Caco-2 (cell line): ENCODE measurements at regions not wholly inside any gene's neighbourhood (a gene's known extent, or its start where the extent isn't known, plus 50 kb on each side); places are given as distances from the start of the nearest gene placed in this dataset.
"Not testable (repeated sequence)": the region's sequence is repeated elsewhere in the genome, so short reads cannot be mapped to it uniquely, and the experiment has no call there.

Source experiments
- BruUV-seq: library from RNA; stranded (reverse); fragments of 400-500 nt; replicated peaks from 2 replicates; lab custom pipeline; 2021; lab: Mats Ljungman, UMichigan
- CTCF ChIA-PET: fragments of 300-600 bp; sonication (Branson Sonifier 250); formaldehyde crosslinking; loops from one replicate; lab custom pipeline; 2022; ENCODE audit warnings: antibody characterized with exemption; lab: Charles Lee
- POLR2A ChIA-PET: fragments of 300-600 bp; sonication (Branson Sonifier 250); formaldehyde crosslinking; loops from one replicate; lab custom pipeline; 2022; ENCODE audit warnings: antibody characterized with exemption; lab: Charles Lee
- DNase-seq, 2 experiments: peaks; one replicate each; pipeline versions ENCODE4 v3.0.0 to v3.0.0-alpha.2; 2020 to 2022
- H3K27me3 ChIP-seq: replicated peaks from 2 replicates; pipeline ENCODE4 v1.6.0; 2011; ENCODE audit warnings: low read length; ENCODE audit not compliant: control insufficient read depth, insufficient read depth
- H3K36me3 ChIP-seq: 2 replicates; pipeline ENCODE4 v1.5.1; 2011; ENCODE audit warnings: low read length; ENCODE audit not compliant: control insufficient read depth, insufficient read depth
- H3K4me1 ChIP-seq: fragments of 250-450 bp; sonication (Bioruptor Pico); 2 replicates; pipeline ENCODE4 v1.5.1; 2020; ENCODE audit warnings: mild to moderate bottlenecking
- H3K4me3 ChIP-seq: 2 replicates; pipeline ENCODE4 v1.5.1; 2011; ENCODE audit warnings: low read depth, mild to moderate bottlenecking, control low read depth, low read length
- H3K9me3 ChIP-seq: fragments of 250-450 bp; sonication (Bioruptor Pico); 2 replicates; pipeline ENCODE4 v1.5.1; 2020; ENCODE audit warnings: mild to moderate bottlenecking, moderate library complexity
- H3K27ac Mint-ChIP-seq: one replicate; pipeline ENCODE4 v1.8.0; 2022; ENCODE audit warnings: mixed read lengths; ENCODE audit not compliant: unreplicated experiment
- H3K27me3 Mint-ChIP-seq: one replicate; pipeline ENCODE4 v1.8.0; 2022; ENCODE audit warnings: mixed read lengths; ENCODE audit not compliant: insufficient read depth, unreplicated experiment
- H3K36me3 Mint-ChIP-seq: one replicate; pipeline ENCODE4 v1.8.0; 2022; ENCODE audit warnings: mild to moderate bottlenecking, mixed read lengths; ENCODE audit not compliant: insufficient read depth, unreplicated experiment
- H3K4me1 Mint-ChIP-seq: one replicate; pipeline ENCODE4 v1.8.0; 2022; ENCODE audit warnings: low read depth, mixed read lengths; ENCODE audit not compliant: unreplicated experiment
- H3K4me3 Mint-ChIP-seq: one replicate; pipeline ENCODE4 v1.8.0; 2022; ENCODE audit warnings: mild to moderate bottlenecking, moderate library complexity, mixed read lengths; ENCODE audit not compliant: unreplicated experiment
- H3K9me3 Mint-ChIP-seq: one replicate; pipeline ENCODE4 v1.8.0; 2022; ENCODE audit warnings: mixed read lengths; ENCODE audit not compliant: unreplicated experiment
- intact Hi-C: fragments of 100-400 bp; cut with micrococcal nuclease; formaldehyde crosslinking; loops from one replicate; pipeline ENCODE4 v1.10.0; 2022; ENCODE audit not compliant: unreplicated experiment
- TF ChIP-seq, protein P1 (sequence below), 2 experiments: fragments of 200-600 bp in 1 of 2; IDR thresholded peaks; 1 replicate in 1 of 2; 2 replicates in 1 of 2; pipeline versions ENCODE4 v1.5.1 to v1.8.0; 2011 to 2022; ENCODE audit warnings: antibody characterized with exemption in 1 of 2, control low read depth in 1 of 2, inconsistent platforms in 1 of 2, low read depth in 1 of 2, low read length in 1 of 2, mild to moderate bottlenecking in 1 of 2, moderate library complexity in 1 of 2; ENCODE audit not compliant: insufficient read depth in 1 of 2, severe bottlenecking in 1 of 2, unreplicated experiment in 1 of 2

- Histone ChIP-seq H3K27me3 (no peaks in the 10 kb centered on the region), H3K9me3 (no peaks in the 10 kb centered on the region), H3K4me3 (no peak overlapping the region), H3K4me1 (no peaks in the 10 kb centered on the region; the same call in 1 of the 2 replicates), H3K36me3 (no peaks in the 10 kb centered on the region)
- Mint-ChIP-seq H3K27me3 (no peaks in the 10 kb centered on the region), H3K9me3 (no peaks in the 10 kb centered on the region), H3K4me1 (no peaks in the 10 kb centered on the region), H3K4me3 (no peak overlapping the region), H3K36me3 (no peaks in the 10 kb centered on the region), H3K27ac (no peak overlapping the region)
- DNase-seq, result no peak
- intact Hi-C loops, result no loop called here
- no TSS peak for BruUV-seq
- TF ChIP-seq, protein P1, sequence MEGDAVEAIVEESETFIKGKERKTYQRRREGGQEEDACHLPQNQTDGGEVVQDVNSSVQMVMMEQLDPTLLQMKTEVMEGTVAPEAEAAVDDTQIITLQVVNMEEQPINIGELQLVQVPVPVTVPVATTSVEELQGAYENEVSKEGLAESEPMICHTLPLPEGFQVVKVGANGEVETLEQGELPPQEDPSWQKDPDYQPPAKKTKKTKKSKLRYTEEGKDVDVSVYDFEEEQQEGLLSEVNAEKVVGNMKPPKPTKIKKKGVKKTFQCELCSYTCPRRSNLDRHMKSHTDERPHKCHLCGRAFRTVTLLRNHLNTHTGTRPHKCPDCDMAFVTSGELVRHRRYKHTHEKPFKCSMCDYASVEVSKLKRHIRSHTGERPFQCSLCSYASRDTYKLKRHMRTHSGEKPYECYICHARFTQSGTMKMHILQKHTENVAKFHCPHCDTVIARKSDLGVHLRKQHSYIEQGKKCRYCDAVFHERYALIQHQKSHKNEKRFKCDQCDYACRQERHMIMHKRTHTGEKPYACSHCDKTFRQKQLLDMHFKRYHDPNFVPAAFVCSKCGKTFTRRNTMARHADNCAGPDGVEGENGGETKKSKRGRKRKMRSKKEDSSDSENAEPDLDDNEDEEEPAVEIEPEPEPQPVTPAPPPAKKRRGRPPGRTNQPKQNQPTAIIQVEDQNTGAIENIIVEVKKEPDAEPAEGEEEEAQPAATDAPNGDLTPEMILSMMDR (IDR thresholded peaks at IDR 0.05; ENCODE audit: insufficient read depth in 1 of 2, low read depth in 1 of 2, low read length in 1 of 2, severe bottlenecking in 1 of 2, unreplicated experiment in 1 of 2), result no peak
- ChIA-PET CTCF (no interaction called here), POLR2A (no interaction called here)
Observed at GRCh38 chr2:9722451-9722850, 91.7 kb upstream of the YWHAQ start.

DNA sequence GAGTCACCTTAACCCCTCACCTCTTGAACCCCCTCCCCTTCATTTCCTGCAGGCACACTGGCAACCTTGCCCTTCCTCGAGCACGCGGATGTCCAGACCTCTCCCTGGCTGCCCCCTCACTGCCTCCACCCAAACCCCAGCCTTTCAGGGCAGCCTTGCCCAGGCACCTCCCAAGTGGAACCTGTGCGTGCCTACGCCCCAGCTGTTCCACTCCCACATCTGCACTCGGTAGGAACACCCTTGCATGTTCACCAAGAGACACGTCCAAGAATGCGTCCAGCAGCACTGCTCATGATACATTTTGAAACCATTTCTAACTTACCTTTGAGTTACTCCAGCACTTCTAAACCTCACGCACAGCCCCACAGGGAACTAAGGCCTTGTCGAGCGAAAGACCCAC is 93.8 kb upstream of the YWHAQ start:
- no peak overlapping the region for H3K4me3 ChIP-seq
- no TSS peak for BruUV-seq
- no peaks in the 10 kb centered on the region for H3K9me3 ChIP-seq
- Mint-ChIP-seq H3K4me1 (no peaks in the 10 kb centered on the region), H3K27me3 (no peaks in the 10 kb centered on the region), H3K4me3 (no peak overlapping the region), H3K36me3 (no peaks in the 10 kb centered on the region), H3K27ac (no peak overlapping the region), H3K9me3 (no peaks in the 10 kb centered on the region)
- no peak for DNase-seq
- ChIA-PET POLR2A (no interaction called here), CTCF (no interaction called here)
- no peaks in the 10 kb centered on the region for H3K36me3 ChIP-seq
- H3K4me1 ChIP-seq, result no peaks in the 10 kb centered on the region
- H3K27me3 ChIP-seq, result no peaks in the 10 kb centered on the region
- intact Hi-C loops, result no loop called here
- TF ChIP-seq, protein P1 (IDR thresholded peaks at IDR 0.05; ENCODE audit: insufficient read depth in 1 of 2, low read depth in 1 of 2, low read length in 1 of 2, severe bottlenecking in 1 of 2, unreplicated experiment in 1 of 2), result no peak

GRCh38 chr2:9725106-9725505 is 94.3 kb upstream of the YWHAQ start:
- no peaks in the 10 kb centered on the region for H3K27me3 ChIP-seq
- H3K4me3 ChIP-seq, result no peak overlapping the region
- Mint-ChIP-seq H3K36me3 (no peaks in the 10 kb centered on the region), H3K27me3 (no peaks in the 10 kb centered on the region), H3K9me3 (no peaks in the 10 kb centered on the region), H3K27ac (no peak overlapping the region), H3K4me3 (no peak overlapping the region), H3K4me1 (no peaks in the 10 kb centered on the region)
- intact Hi-C loops, result no loop called here
- TF ChIP-seq, protein P1 (IDR thresholded peaks at IDR 0.05; ENCODE audit: insufficient read depth in 1 of 2, low read depth in 1 of 2, low read length in 1 of 2, severe bottlenecking in 1 of 2, unreplicated experiment in 1 of 2), result no peak
- DNase-seq, result no peak
- H3K4me1 ChIP-seq, result no peaks in the 10 kb centered on the region
- no TSS peak for BruUV-seq
- CTCF ChIA-PET, result no interaction called here
- H3K36me3 ChIP-seq, result no peaks in the 10 kb centered on the region
- POLR2A ChIA-PET, result no interaction called here
- no peaks in the 10 kb centered on the region for H3K9me3 ChIP-seq

DNA sequence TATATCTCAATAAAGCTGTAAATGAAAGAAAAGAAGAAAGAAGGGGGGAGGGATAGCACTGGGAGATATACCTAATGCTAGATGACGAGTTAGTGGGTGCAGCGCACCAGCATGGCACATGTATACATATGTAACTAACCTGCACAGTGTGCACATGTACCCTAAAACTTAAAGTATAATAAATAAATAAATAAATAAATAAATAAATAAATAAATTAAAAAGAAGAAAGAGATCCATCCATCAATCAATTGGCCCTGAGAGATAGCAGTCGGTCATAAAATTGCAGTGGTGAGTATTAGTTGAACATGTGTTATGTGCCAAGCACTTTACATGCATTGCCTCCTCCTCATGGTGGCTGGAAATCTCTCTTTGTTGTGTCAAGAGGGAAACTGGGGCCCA is 95.2 kb upstream of the YWHAQ start:
- intact Hi-C loops, H3K27ac Mint-ChIP-seq, POLR2A ChIA-PET: not testable (repeated sequence)

GRCh38 chr2:9730523-9730922 is 99.7 kb upstream of the YWHAQ start:
- CTCF ChIA-PET, BruUV-seq, H3K36me3 ChIP-seq, POLR2A ChIA-PET, H3K27me3 ChIP-seq, DNase-seq, H3K4me1 Mint-ChIP-seq, H3K27ac Mint-ChIP-seq, intact Hi-C loops, H3K4me1 ChIP-seq, H3K9me3 ChIP-seq, H3K36me3 Mint-ChIP-seq, H3K4me3 Mint-ChIP-seq, H3K27me3 Mint-ChIP-seq, H3K4me3 ChIP-seq: not testable (repeated sequence)
- peaks cover 28% of the 10 kb centered on the region for H3K9me3 Mint-ChIP-seq

More for the DNA sequence above, 95.2 kb upstream of the YWHAQ start:
- H3K9me3 ChIP-seq, H3K4me3 ChIP-seq, H3K4me1 ChIP-seq, H3K27me3 ChIP-seq, BruUV-seq, H3K36me3 ChIP-seq, DNase-seq, H3K36me3 Mint-ChIP-seq, CTCF ChIA-PET, H3K4me1 Mint-ChIP-seq, H3K27me3 Mint-ChIP-seq, H3K9me3 Mint-ChIP-seq, H3K4me3 Mint-ChIP-seq: not testable (repeated sequence)
